Activated CD8-positive, alpha-beta T cell treated with anti-CD3 and anti-CD28 coated beads for 36 hours (primary cell): ENCODE measurements at regions not wholly inside any gene's neighbourhood (a gene's known extent, or its start where the extent isn't known, plus 50 kb on each side); places are given as distances from the start of the nearest gene placed in this dataset.

Source experiments
- ATAC-seq: fragments of 200-7000 bp; cut with Tn5 transposase; one replicate; pipeline ENCODE4 v1.10.0; 2021; ENCODE audit warnings: mild to moderate bottlenecking, moderate library complexity
- CTCF ChIA-PET: fragments of 350-600 bp; sonication (Branson Sonifier 250); formaldehyde crosslinking; loops from one replicate; lab custom pipeline; 2021; ENCODE audit warnings: antibody characterized with exemption; lab: Charles Lee
- POLR2A ChIA-PET: fragments of 350-600 bp; sonication (Branson Sonifier 250); formaldehyde crosslinking; loops from one replicate; lab custom pipeline; 2021; ENCODE audit warnings: antibody characterized with exemption; lab: Charles Lee
- DNase-seq: peaks from one replicate; pipeline ENCODE4 v3.0.0-alpha.2; 2020
- H3K27ac Mint-ChIP-seq: one replicate; pipeline ENCODE4 v1.8.0; 2021; ENCODE audit warnings: mild to moderate bottlenecking, mixed read lengths
- H3K27me3 Mint-ChIP-seq: one replicate; pipeline ENCODE4 v1.8.0; 2021; ENCODE audit warnings: mixed read lengths
- H3K36me3 Mint-ChIP-seq: one replicate; pipeline ENCODE4 v1.8.0; 2021; ENCODE audit warnings: low read depth, mixed read lengths
- H3K4me1 Mint-ChIP-seq: one replicate; pipeline ENCODE4 v1.8.0; 2021; ENCODE audit warnings: low read depth, mixed read lengths
- H3K4me3 Mint-ChIP-seq: one replicate; pipeline ENCODE4 v1.8.0; 2021; ENCODE audit warnings: mild to moderate bottlenecking, moderate library complexity, mixed read lengths
- H3K9me3 Mint-ChIP-seq: one replicate; pipeline ENCODE4 v1.8.0; 2021; ENCODE audit warnings: mixed read lengths
- intact Hi-C: fragments of 100-400 bp; cut with micrococcal nuclease; formaldehyde crosslinking; loops from one replicate; pipeline ENCODE4 v1.10.0; 2022
- TF ChIP-seq, protein P1 (sequence below): fragments of 200-600 bp; IDR thresholded peaks from one replicate; pipeline ENCODE4 v1.8.0; 2022; ENCODE audit warnings: antibody characterized with exemption, mild to moderate bottlenecking

GRCh38 chr9:129311643-129312042, 133.6 kb upstream of the IER5L start:
- no peaks in the 10 kb centered on the region for H3K36me3 Mint-ChIP-seq
- no peaks in the 10 kb centered on the region for H3K27me3 Mint-ChIP-seq
- H3K4me1 Mint-ChIP-seq = peaks cover 11% of the 10 kb centered on the region
- CTCF ChIA-PET = no interaction called here
- intact Hi-C loops = no loop called here
- no peak for DNase-seq
- POLR2A ChIA-PET = no interaction called here
- H3K9me3 Mint-ChIP-seq = no peaks in the 10 kb centered on the region
- TF ChIP-seq, protein P1, sequence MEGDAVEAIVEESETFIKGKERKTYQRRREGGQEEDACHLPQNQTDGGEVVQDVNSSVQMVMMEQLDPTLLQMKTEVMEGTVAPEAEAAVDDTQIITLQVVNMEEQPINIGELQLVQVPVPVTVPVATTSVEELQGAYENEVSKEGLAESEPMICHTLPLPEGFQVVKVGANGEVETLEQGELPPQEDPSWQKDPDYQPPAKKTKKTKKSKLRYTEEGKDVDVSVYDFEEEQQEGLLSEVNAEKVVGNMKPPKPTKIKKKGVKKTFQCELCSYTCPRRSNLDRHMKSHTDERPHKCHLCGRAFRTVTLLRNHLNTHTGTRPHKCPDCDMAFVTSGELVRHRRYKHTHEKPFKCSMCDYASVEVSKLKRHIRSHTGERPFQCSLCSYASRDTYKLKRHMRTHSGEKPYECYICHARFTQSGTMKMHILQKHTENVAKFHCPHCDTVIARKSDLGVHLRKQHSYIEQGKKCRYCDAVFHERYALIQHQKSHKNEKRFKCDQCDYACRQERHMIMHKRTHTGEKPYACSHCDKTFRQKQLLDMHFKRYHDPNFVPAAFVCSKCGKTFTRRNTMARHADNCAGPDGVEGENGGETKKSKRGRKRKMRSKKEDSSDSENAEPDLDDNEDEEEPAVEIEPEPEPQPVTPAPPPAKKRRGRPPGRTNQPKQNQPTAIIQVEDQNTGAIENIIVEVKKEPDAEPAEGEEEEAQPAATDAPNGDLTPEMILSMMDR = no peak
- no peak for ATAC-seq
- H3K4me3 Mint-ChIP-seq = no peak overlapping the region
- no peak overlapping the region for H3K27ac Mint-ChIP-seq

DNA sequence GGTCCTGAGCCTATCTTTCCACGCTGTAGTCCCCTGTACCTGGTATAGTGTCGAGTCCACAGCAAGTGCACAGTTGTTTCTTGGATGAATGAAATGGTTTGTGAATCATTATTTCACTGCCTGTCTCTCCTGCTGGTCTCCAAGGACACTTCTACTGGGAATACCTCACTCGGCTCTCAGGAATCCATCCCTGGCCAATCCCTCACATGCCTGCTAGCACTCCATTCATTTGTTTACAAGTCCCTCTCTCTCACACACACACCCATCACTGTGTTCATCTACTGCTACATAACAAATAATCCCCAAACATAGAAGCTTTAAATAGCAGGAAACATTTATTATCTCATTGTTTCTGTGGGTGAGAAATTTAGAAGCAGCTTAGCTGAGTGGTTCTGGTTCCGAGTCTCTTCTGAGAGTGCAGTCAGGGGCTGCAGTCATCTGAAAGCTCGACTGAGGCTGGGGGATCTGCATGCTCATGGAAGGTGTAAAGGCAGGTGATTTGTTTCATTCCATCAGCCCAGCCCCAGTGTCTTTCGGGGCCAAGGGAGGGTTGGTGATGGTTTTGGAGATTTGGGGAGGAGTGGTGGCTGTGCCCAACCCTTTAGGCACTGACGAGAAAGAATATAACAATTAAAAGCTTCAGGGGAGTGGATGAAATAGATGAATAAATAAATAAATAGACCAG, 132.7 kb upstream of the IER5L start:
- ChIA-PET POLR2A (no interaction called here), CTCF (interaction anchor here (1.2 to 1.3 kb wide), 2 partner anchors 136 to 179 kb away, joined by 3 read pairs; no protein-coding TSS in a partner anchor)
- intact Hi-C loops = no loop called here
- ATAC-seq = no peak
- no peak for DNase-seq
- no peaks in the 10 kb centered on the region for H3K9me3 Mint-ChIP-seq
- TF ChIP-seq, protein P1 = no peak
- peaks cover 11% of the 10 kb centered on the region for H3K4me1 Mint-ChIP-seq
- no peak overlapping the region for H3K27ac Mint-ChIP-seq
- H3K36me3 Mint-ChIP-seq = no peaks in the 10 kb centered on the region
- no peak overlapping the region for H3K4me3 Mint-ChIP-seq
- H3K27me3 Mint-ChIP-seq = no peaks in the 10 kb centered on the region

GRCh38 chr9:129309906-129310305, 131.8 kb upstream of the IER5L start:
- ChIA-PET POLR2A (no interaction called here), CTCF (interaction anchor here (1.2 to 1.3 kb wide), 2 partner anchors 135 to 178 kb away, joined by 3 read pairs; no protein-coding TSS in a partner anchor)

GRCh38 chr9:129309041-129309430, 131.0 kb upstream of the IER5L start:
- ChIA-PET POLR2A (no interaction called here), CTCF (interaction anchor here (1.3 kb wide), 2 partner anchors 10 to 177 kb away, joined by 3 to 4 read pairs; no protein-coding TSS in a partner anchor)
- Mint-ChIP-seq H3K9me3 (no peaks in the 10 kb centered on the region), H3K27ac (no peak overlapping the region), H3K36me3 (no peaks in the 10 kb centered on the region), H3K4me1 (peaks cover 11% of the 10 kb centered on the region), H3K4me3 (no peak overlapping the region), H3K27me3 (no peaks in the 10 kb centered on the region)
- DNase-seq (no peak), ATAC-seq (no peak)
- intact Hi-C loops = no loop called here
- TF ChIP-seq, protein P1 = no peak

More at GRCh38 chr9:129309906-129310305, 131.8 kb upstream of the IER5L start:
- ATAC-seq (no peak), DNase-seq (no peak)
- TF ChIP-seq, protein P1 = no peak
- H3K4me1 Mint-ChIP-seq = peaks cover 11% of the 10 kb centered on the region
- no peaks in the 10 kb centered on the region for H3K27me3 Mint-ChIP-seq
- no peaks in the 10 kb centered on the region for H3K36me3 Mint-ChIP-seq
- H3K4me3 Mint-ChIP-seq = no peak overlapping the region
- intact Hi-C loops = no loop called here
- H3K27ac Mint-ChIP-seq = no peak overlapping the region
- H3K9me3 Mint-ChIP-seq = no peaks in the 10 kb centered on the region

- Mint-ChIP-seq H3K27ac (peak overlapping the region; percentile 1), H3K27me3 (no peaks in the 10 kb centered on the region), H3K4me1 (peaks cover 11% of the 10 kb centered on the region), H3K4me3 (no peak overlapping the region), H3K9me3 (no peaks in the 10 kb centered on the region), H3K36me3 (no peaks in the 10 kb centered on the region)
- DNase-seq = no peak
- CTCF ChIA-PET = interaction anchor here (0.9 to 1.8 kb wide), 4 partner anchors 133 to 420 kb away, joined by 3 to 7 read pairs (median 4); no protein-coding TSS in a partner anchor
- intact Hi-C loops = no loop called here
- TF ChIP-seq, protein P1 = no peak
- ATAC-seq = peak; percentile 64
- POLR2A ChIA-PET = interaction anchor here (1.0 kb wide), 1 partner anchor 11 kb away, joined by 5 read pairs; no protein-coding TSS in a partner anchor
These were observed 129.3 kb upstream of the IER5L start for GRCh38 chr9:129307227-129307970.
